HCT116 (cell line): ENCODE measurements at regions not wholly inside any gene's neighbourhood (a gene's known extent, or its start where the extent isn't known, plus 50 kb on each side); places are given as distances from the start of the nearest gene placed in this dataset.

Experiments used
- ATAC-seq: fragments of 200-7000 bp; cut with Tn5 transposase; 2 replicates; pipeline ENCODE4 v1.9.1; 2020; ENCODE audit warnings: mild to moderate bottlenecking, moderate library complexity
- BruUV-seq: library from RNA; stranded (reverse); fragments of 400-500 nt; replicated peaks from 2 replicates; lab custom pipeline; 2021; lab: Mats Ljungman, UMichigan
- CTCF ChIA-PET: fragments of 300-600 bp; sonication (Branson Sonifier 250); formaldehyde crosslinking; loops from one replicate; lab custom pipeline; 2021; ENCODE audit warnings: antibody characterized with exemption; lab: Charles Lee
- POLR2A ChIA-PET: fragments of 300-600, 350-600 bp; sonication (Branson Sonifier 250); formaldehyde crosslinking; loops from one replicate; lab custom pipeline; 2021; ENCODE audit warnings: antibody characterized with exemption; lab: Charles Lee
- RAD21 ChIA-PET, 2 experiments: fragments of 300-600 bp; sonication (Branson Sonifier 250); formaldehyde crosslinking; loops; one replicate each; lab custom pipeline; 2023; ENCODE audit warnings: low total read pairs in 2 of 2; ENCODE audit not compliant: uncharacterized antibody in 2 of 2, unreplicated experiment in 2 of 2, low non-redundant PET in 1 of 2; lab: Charles Lee
- DNase-seq: peaks from one replicate; pipeline ENCODE4 v3.0.0-alpha.2; 2010; ENCODE audit warnings: low read depth, low spot score
- H2AFZ ChIP-seq: fragments of 200-600 bp; shearing (Covaris generic), sonication (generic); 2 replicates; pipeline ENCODE4 v1.6.1; 2017; ENCODE audit warnings: low read depth, mixed run types, mixed read lengths, antibody characterized with exemption, low read length; ENCODE audit not compliant: poor library complexity, severe bottlenecking
- H3K27ac ChIP-seq: 2 replicates; pipeline ENCODE4 v1.5.1; 2012; ENCODE audit warnings: low read depth, low read length
- H3K27me3 ChIP-seq: fragments of 200-600 bp; sonication (generic); 2 replicates; pipeline ENCODE4 v1.6.1; 2016; ENCODE audit warnings: mixed run types, low read length, mixed read lengths; ENCODE audit not compliant: insufficient read depth
- H3K36me3 ChIP-seq, 2 experiments: fragments of 200-500 bp in 1 of 2; fragments of 200-600 bp in 1 of 2; sonication (Bioruptor generic) in 1 of 2; sonication (generic) in 1 of 2; 2 replicates each; pipeline versions ENCODE4 v1.5.1 to v1.6.1; 2014 to 2016; ENCODE audit warnings: low read length in 2 of 2, inconsistent platforms in 1 of 2, mixed read lengths in 1 of 2, mixed run types in 1 of 2; ENCODE audit not compliant: insufficient read depth in 2 of 2, control insufficient read depth in 1 of 2
- H3K4me1 ChIP-seq, 2 experiments: fragments of 200-600 bp in 1 of 2; sonication (generic) in 1 of 2; 2 replicates each; pipeline versions ENCODE4 v1.5.1 to v1.6.1; 2012 to 2017; ENCODE audit warnings: low read length in 2 of 2, inconsistent platforms in 1 of 2, mild to moderate bottlenecking in 1 of 2, mixed read lengths in 1 of 2, mixed run types in 1 of 2, moderate library complexity in 1 of 2; ENCODE audit not compliant: insufficient read depth in 2 of 2, control insufficient read depth in 1 of 2
- H3K4me2 ChIP-seq: fragments of 200-600 bp; sonication (generic); 2 replicates; pipeline ENCODE4 v1.6.1; 2017; ENCODE audit warnings: mixed run types, low read length, mixed read lengths
- H3K4me3 ChIP-seq, 2 experiments: fragments of 200-600 bp in 1 of 2; sonication (generic) in 1 of 2; replicated peaks in 1 of 2; 2 replicates each; pipeline ENCODE4 v1.5.1; 2011 to 2016; ENCODE audit warnings: low read length in 2 of 2, control low read depth in 1 of 2, low read depth in 1 of 2, mild to moderate bottlenecking in 1 of 2, mixed read lengths in 1 of 2, mixed run types in 1 of 2
- H3K79me2 ChIP-seq: fragments of 200-600 bp; sonication (generic); 2 replicates; pipeline ENCODE4 v1.6.1; 2017; ENCODE audit warnings: mild to moderate bottlenecking, mixed run types, low read length, moderate library complexity, mixed read lengths; ENCODE audit not compliant: insufficient read depth
- H3K9ac ChIP-seq: fragments of 200-600 bp; sonication (generic); 2 replicates; pipeline ENCODE4 v1.6.1; 2016; ENCODE audit warnings: low read length, mixed read lengths
- H3K9me2 ChIP-seq: fragments of 200-600 bp; sonication (generic), shearing (Covaris generic); 2 replicates; pipeline ENCODE4 v1.6.1; 2017; ENCODE audit warnings: mixed run types, mild to moderate bottlenecking, moderate library complexity; ENCODE audit not compliant: insufficient read depth
- H3K9me3 ChIP-seq, 2 experiments: fragments of 200-500 bp in 1 of 2; fragments of 200-600 bp in 1 of 2; sonication (Bioruptor generic) in 1 of 2; sonication (generic) in 1 of 2; 2 replicates each; pipeline ENCODE4 v1.6.1; 2014 to 2017; ENCODE audit warnings: low read length in 2 of 2, mixed read lengths in 2 of 2, inconsistent platforms in 1 of 2, low read depth in 1 of 2, mild to moderate bottlenecking in 1 of 2, mixed run types in 1 of 2, moderate library complexity in 1 of 2; ENCODE audit not compliant: control insufficient read depth in 1 of 2, insufficient read depth in 1 of 2
- H4K20me1 ChIP-seq: fragments of 200-600 bp; sonication (generic), shearing (Covaris generic); 2 replicates; pipeline ENCODE4 v1.6.1; 2017; ENCODE audit warnings: mixed run types, mild to moderate bottlenecking, moderate library complexity; ENCODE audit not compliant: insufficient read depth
- CBX3 ChIP-seq: IDR thresholded peaks from 2 replicates; pipeline ENCODE4 v1.6.1; 2012; ENCODE audit warnings: low read depth
- CEBPB ChIP-seq: IDR thresholded peaks from 2 replicates; pipeline ENCODE4 v1.6.1; 2012; ENCODE audit warnings: low read depth
- EGR1 ChIP-seq: IDR thresholded peaks from 2 replicates; pipeline ENCODE4 v1.6.1; 2012; ENCODE audit warnings: low read depth
- EZH2 ChIP-seq: fragments of 200-600 bp; sonication (generic); IDR thresholded peaks from 2 replicates; pipeline ENCODE4 v1.6.1; 2017; ENCODE audit warnings: antibody characterized with exemption, mixed run types
- FOSL1 ChIP-seq: IDR thresholded peaks from 2 replicates; pipeline ENCODE4 v1.6.1; 2012; ENCODE audit warnings: low read depth
- POLR2A ChIP-seq: IDR thresholded peaks from 2 replicates; pipeline ENCODE4 v1.7.0; 2011; ENCODE audit warnings: borderline replicate concordance; ENCODE audit not compliant: insufficient read depth, insufficient read length; ENCODE audit errors: extremely low read depth
- POLR2AphosphoS5 ChIP-seq: IDR thresholded peaks from 2 replicates; pipeline ENCODE4 v1.6.1; 2011; ENCODE audit warnings: mild to moderate bottlenecking, low read depth, low read length, moderate library complexity
- RAD21 ChIP-seq: IDR thresholded peaks from 2 replicates; pipeline ENCODE4 v1.6.1; 2012; ENCODE audit warnings: low read depth, mild to moderate bottlenecking
- SP1 ChIP-seq: IDR thresholded peaks from 2 replicates; pipeline ENCODE4 v1.6.1; 2012; ENCODE audit warnings: low read depth
- YY1 ChIP-seq: IDR thresholded peaks from 2 replicates; pipeline ENCODE4 v1.6.1; 2011; ENCODE audit warnings: low read length, low read depth, moderate library complexity, mild to moderate bottlenecking; ENCODE audit not compliant: insufficient replicate concordance; ENCODE audit errors: extremely low read depth
- ZFX ChIP-seq: fragments of 450-650 bp; IDR thresholded peaks from 2 replicates; pipeline ENCODE4 v1.6.1; 2017
- ZNF274 ChIP-seq: fragments of 200-500 bp; sonication (Bioruptor generic); IDR thresholded peaks from 2 replicates; pipeline ENCODE4 v1.6.1; 2014; ENCODE audit warnings: mild to moderate bottlenecking, low read depth, low read length, inconsistent platforms
- intact Hi-C: fragments of 100-400 bp; cut with micrococcal nuclease; formaldehyde crosslinking; loops from 2 replicates; pipeline ENCODE4 v1.10.0; 2022
- TF ChIP-seq, protein P1 (sequence below): IDR thresholded peaks from 2 replicates; pipeline ENCODE4 v1.6.1; 2012
- TF ChIP-seq, protein P2 (sequence below): IDR thresholded peaks from 2 replicates; pipeline ENCODE4 v1.6.1; 2012
- TF ChIP-seq, protein P3 (sequence below), 3 experiments: fragments of 200-600 bp in 1 of 3; sonication (generic) in 1 of 3; IDR thresholded peaks in 2 of 3; conservative IDR thresholded peaks in 1 of 3; 2 replicates each; pipeline ENCODE4 v1.5.1; 2012 to 2017; ENCODE audit warnings: low read depth in 2 of 3, low read length in 2 of 3, antibody characterized with exemption in 1 of 3, borderline replicate concordance in 1 of 3, control low read depth in 1 of 3, mild to moderate bottlenecking in 1 of 3, mixed read lengths in 1 of 3, mixed run types in 1 of 3, moderate library complexity in 1 of 3; ENCODE audit not compliant: insufficient read depth in 1 of 3
- TF ChIP-seq, protein P4 (sequence below): IDR thresholded peaks from 2 replicates; pipeline ENCODE4 v1.6.1; 2011; ENCODE audit warnings: mild to moderate bottlenecking, low read length, moderate library complexity; ENCODE audit not compliant: insufficient replicate concordance; ENCODE audit errors: extremely low read depth
- TF ChIP-seq, protein P5 (sequence below): IDR thresholded peaks from 2 replicates; pipeline ENCODE4 v1.6.1; 2012; ENCODE audit warnings: low read depth

DNA sequence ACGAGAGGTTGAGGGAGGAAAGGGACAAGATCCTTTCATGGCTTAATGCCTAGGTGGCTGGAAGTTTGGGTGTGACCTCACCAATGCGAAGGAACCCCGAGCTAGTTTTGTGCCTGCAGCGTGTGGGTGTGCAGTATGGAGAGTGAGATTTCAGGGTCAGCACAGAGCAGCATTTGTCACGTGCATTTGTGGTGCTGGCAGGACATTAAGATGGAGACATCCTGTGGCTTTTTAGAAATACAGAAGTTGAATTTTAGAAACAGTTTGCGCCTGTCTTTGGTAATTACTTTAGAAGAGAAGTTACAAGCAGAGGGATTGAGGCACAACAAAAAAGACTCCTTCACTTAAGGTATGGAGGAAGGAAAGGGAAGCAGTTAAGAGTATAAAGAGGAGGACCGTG, 258.2 kb upstream of the THUMPD2 start:
- no peaks in the 10 kb centered on the region for H3K9me3 ChIP-seq
- no peak for ATAC-seq
- no peaks in the 10 kb centered on the region for H3K79me2 ChIP-seq
- ChIA-PET RAD21 (no interaction called here), CTCF (no interaction called here), POLR2A (no interaction called here)
- DNase-seq, result no peak
- no peaks in the 10 kb centered on the region for H3K36me3 ChIP-seq
- no peak overlapping the region for H3K9ac ChIP-seq
- peaks cover 4% of the 10 kb centered on the region; the same call in 1 of the 2 replicates for H3K27me3 ChIP-seq
- no peaks in the 10 kb centered on the region for H3K4me1 ChIP-seq
- H3K4me3 ChIP-seq, result no peak overlapping the region
- H3K9me2 ChIP-seq, result no peaks in the 10 kb centered on the region
- H3K27ac ChIP-seq, result no peak overlapping the region
- H3K4me2 ChIP-seq, result no peak overlapping the region
- no TSS peak for BruUV-seq
- intact Hi-C loops, result no loop called here
- no peaks in the 10 kb centered on the region for H4K20me1 ChIP-seq
- TF ChIP-seq, protein P1, sequence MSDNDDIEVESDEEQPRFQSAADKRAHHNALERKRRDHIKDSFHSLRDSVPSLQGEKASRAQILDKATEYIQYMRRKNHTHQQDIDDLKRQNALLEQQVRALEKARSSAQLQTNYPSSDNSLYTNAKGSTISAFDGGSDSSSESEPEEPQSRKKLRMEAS, result no peak
- TF ChIP-seq ZFX, result no peak
- no peak for TF ChIP-seq POLR2AphosphoS5
- TF ChIP-seq YY1, result no peak
- TF ChIP-seq POLR2A, result no peak
- no peak for TF ChIP-seq CEBPB
- no peak for TF ChIP-seq ZNF274
- TF ChIP-seq, protein P2, sequence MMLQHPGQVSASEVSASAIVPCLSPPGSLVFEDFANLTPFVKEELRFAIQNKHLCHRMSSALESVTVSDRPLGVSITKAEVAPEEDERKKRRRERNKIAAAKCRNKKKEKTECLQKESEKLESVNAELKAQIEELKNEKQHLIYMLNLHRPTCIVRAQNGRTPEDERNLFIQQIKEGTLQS, result no peak
- no peak for TF ChIP-seq CBX3
- no peak for TF ChIP-seq SP1
- no peak for TF ChIP-seq EGR1
- TF ChIP-seq FOSL1, result no peak
- TF ChIP-seq RAD21, result no peak
- TF ChIP-seq EZH2, result no peak
- TF ChIP-seq, protein P3, sequence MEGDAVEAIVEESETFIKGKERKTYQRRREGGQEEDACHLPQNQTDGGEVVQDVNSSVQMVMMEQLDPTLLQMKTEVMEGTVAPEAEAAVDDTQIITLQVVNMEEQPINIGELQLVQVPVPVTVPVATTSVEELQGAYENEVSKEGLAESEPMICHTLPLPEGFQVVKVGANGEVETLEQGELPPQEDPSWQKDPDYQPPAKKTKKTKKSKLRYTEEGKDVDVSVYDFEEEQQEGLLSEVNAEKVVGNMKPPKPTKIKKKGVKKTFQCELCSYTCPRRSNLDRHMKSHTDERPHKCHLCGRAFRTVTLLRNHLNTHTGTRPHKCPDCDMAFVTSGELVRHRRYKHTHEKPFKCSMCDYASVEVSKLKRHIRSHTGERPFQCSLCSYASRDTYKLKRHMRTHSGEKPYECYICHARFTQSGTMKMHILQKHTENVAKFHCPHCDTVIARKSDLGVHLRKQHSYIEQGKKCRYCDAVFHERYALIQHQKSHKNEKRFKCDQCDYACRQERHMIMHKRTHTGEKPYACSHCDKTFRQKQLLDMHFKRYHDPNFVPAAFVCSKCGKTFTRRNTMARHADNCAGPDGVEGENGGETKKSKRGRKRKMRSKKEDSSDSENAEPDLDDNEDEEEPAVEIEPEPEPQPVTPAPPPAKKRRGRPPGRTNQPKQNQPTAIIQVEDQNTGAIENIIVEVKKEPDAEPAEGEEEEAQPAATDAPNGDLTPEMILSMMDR (IDR thresholded peaks at IDR 0.05 in 2 of 3, conservative IDR thresholded peaks at IDR 0.05 in 1 of 3; ENCODE audit: borderline replicate concordance in 1 of 3, insufficient read depth in 1 of 3, low read depth in 2 of 3, low read length in 2 of 3), result no peak
- TF ChIP-seq, protein P4, sequence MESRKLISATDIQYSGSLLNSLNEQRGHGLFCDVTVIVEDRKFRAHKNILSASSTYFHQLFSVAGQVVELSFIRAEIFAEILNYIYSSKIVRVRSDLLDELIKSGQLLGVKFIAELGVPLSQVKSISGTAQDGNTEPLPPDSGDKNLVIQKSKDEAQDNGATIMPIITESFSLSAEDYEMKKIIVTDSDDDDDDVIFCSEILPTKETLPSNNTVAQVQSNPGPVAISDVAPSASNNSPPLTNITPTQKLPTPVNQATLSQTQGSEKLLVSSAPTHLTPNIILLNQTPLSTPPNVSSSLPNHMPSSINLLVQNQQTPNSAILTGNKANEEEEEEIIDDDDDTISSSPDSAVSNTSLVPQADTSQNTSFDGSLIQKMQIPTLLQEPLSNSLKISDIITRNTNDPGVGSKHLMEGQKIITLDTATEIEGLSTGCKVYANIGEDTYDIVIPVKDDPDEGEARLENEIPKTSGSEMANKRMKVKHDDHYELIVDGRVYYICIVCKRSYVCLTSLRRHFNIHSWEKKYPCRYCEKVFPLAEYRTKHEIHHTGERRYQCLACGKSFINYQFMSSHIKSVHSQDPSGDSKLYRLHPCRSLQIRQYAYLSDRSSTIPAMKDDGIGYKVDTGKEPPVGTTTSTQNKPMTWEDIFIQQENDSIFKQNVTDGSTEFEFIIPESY, result no peak
- TF ChIP-seq, protein P5, sequence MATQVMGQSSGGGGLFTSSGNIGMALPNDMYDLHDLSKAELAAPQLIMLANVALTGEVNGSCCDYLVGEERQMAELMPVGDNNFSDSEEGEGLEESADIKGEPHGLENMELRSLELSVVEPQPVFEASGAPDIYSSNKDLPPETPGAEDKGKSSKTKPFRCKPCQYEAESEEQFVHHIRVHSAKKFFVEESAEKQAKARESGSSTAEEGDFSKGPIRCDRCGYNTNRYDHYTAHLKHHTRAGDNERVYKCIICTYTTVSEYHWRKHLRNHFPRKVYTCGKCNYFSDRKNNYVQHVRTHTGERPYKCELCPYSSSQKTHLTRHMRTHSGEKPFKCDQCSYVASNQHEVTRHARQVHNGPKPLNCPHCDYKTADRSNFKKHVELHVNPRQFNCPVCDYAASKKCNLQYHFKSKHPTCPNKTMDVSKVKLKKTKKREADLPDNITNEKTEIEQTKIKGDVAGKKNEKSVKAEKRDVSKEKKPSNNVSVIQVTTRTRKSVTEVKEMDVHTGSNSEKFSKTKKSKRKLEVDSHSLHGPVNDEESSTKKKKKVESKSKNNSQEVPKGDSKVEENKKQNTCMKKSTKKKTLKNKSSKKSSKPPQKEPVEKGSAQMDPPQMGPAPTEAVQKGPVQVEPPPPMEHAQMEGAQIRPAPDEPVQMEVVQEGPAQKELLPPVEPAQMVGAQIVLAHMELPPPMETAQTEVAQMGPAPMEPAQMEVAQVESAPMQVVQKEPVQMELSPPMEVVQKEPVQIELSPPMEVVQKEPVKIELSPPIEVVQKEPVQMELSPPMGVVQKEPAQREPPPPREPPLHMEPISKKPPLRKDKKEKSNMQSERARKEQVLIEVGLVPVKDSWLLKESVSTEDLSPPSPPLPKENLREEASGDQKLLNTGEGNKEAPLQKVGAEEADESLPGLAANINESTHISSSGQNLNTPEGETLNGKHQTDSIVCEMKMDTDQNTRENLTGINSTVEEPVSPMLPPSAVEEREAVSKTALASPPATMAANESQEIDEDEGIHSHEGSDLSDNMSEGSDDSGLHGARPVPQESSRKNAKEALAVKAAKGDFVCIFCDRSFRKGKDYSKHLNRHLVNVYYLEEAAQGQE, result no peak
- H2AFZ ChIP-seq, result no peak overlapping the region
